Uterus (tissue), 3 donors: ENCODE measurements at regions not wholly inside any gene's neighbourhood (a gene's known extent, or its start where the extent isn't known, plus 50 kb on each side); places are given as distances from the start of the nearest gene placed in this dataset.

Experiments used
- DNase-seq, 2 donors: peaks; one replicate each; pipeline ENCODE4 v3.0.0-alpha.2; 2019 to 2020
- H3K27ac ChIP-seq, 2 donors: fragments of 200-600 bp; sonication (generic); 1 replicate in 1 of 2; 2 replicates in 1 of 2; pipeline ENCODE4 v1.5.1; 2016 to 2018
- H3K27me3 ChIP-seq, 2 donors: fragments of 200-600 bp; sonication (generic); one replicate each; pipeline ENCODE4 v1.5.1; 2018 to 2019; ENCODE audit warnings: control low read depth in 1 of 2
- H3K36me3 ChIP-seq, 2 donors: fragments of 200-600 bp; sonication (generic); one replicate each; pipeline ENCODE4 v1.5.1; 2019; ENCODE audit warnings: control low read depth in 1 of 2
- H3K4me1 ChIP-seq, 2 donors: fragments of 200-600 bp; sonication (generic); one replicate each; pipeline ENCODE4 v1.5.1; 2018 to 2019; ENCODE audit warnings: control low read depth in 1 of 2
- H3K4me3 ChIP-seq, 2 donors: fragments of 200-600 bp; sonication (generic); 1 replicate in 1 of 2; 2 replicates in 1 of 2; pipeline ENCODE4 v1.5.1; 2018 to 2019; ENCODE audit warnings: mild to moderate bottlenecking in 1 of 2
- H3K9me3 ChIP-seq, 2 donors: fragments of 200-600 bp; sonication (generic); one replicate each; pipeline ENCODE4 v1.5.1; 2019; ENCODE audit warnings: control low read depth in 1 of 2
- CTCF ChIP-seq, 4 experiments: fragments of 200-600 bp in 2 of 4; fragments of 450-650 bp in 2 of 4; sonication (generic) in 2 of 4; IDR thresholded peaks; one replicate each; pipeline ENCODE4 v1.5.1; 2016 to 2019; ENCODE audit warnings: antibody characterized with exemption in 4 of 4, mild to moderate bottlenecking in 2 of 4, moderate library complexity in 1 of 4
- POLR2A ChIP-seq, 2 donors: fragments of 450-650 bp; IDR thresholded peaks; one replicate each; pipeline ENCODE4 v1.6.1; 2016; ENCODE audit warnings: antibody characterized with exemption in 2 of 2, mild to moderate bottlenecking in 1 of 2, moderate library complexity in 1 of 2
- intact Hi-C: fragments of 100-400 bp; cut with DNase I; formaldehyde crosslinking; loops from one replicate; pipeline ENCODE4 v1.15.1; 2023; ENCODE audit warnings: low total_unique reads
- donor health status: DM: yes; HTN: yes; CAD: no.

- Histone ChIP-seq H3K36me3 (no peaks in the 10 kb centered on the region), H3K27me3 (no peaks in the 10 kb centered on the region), H3K4me1 (no peaks in the 10 kb centered on the region), H3K27ac (no peak overlapping the region), H3K4me3 (no peak overlapping the region), H3K9me3 (no peaks in the 10 kb centered on the region)
- DNase-seq, result no peak
- TF ChIP-seq CTCF (IDR thresholded peaks at IDR 0.05) (no peak), POLR2A (IDR thresholded peaks at IDR 0.05) (no peak)
- intact Hi-C loops, result no loop called here
These were observed 69.0 kb upstream of the GYPA start for GRCh38 chr4:144209491-144209890.

GRCh38 chr4:144213371-144213770 is 72.9 kb upstream of the GYPA start:
- no peak for TF ChIP-seq POLR2A (IDR thresholded peaks at IDR 0.05)
- TF ChIP-seq CTCF (IDR thresholded peaks at IDR 0.05), result no peak
- Histone ChIP-seq H3K27me3 (no peaks in the 10 kb centered on the region), H3K9me3 (no peaks in the 10 kb centered on the region), H3K27ac (no peak overlapping the region), H3K4me1 (no peaks in the 10 kb centered on the region), H3K36me3 (no peaks in the 10 kb centered on the region), H3K4me3 (no peak overlapping the region)
- intact Hi-C loops, result no loop called here
- no peak for DNase-seq

- DNase-seq, result no peak
- Histone ChIP-seq H3K27me3 (no peaks in the 10 kb centered on the region), H3K4me1 (no peaks in the 10 kb centered on the region), H3K27ac (no peak overlapping the region), H3K36me3 (no peaks in the 10 kb centered on the region), H3K9me3 (no peaks in the 10 kb centered on the region), H3K4me3 (no peak overlapping the region)
- TF ChIP-seq POLR2A (IDR thresholded peaks at IDR 0.05) (no peak), CTCF (IDR thresholded peaks at IDR 0.05) (no peak)
- intact Hi-C loops, result no loop called here
These were observed 82.6 kb upstream of the GYPA start for GRCh38 chr4:144223149-144223548.

GRCh38 chr4:144223661-144224060 is 83.1 kb upstream of the GYPA start:
- no peak for DNase-seq
- H3K9me3 ChIP-seq, result no peaks in the 10 kb centered on the region
- no peaks in the 10 kb centered on the region for H3K36me3 ChIP-seq
- TF ChIP-seq POLR2A (IDR thresholded peaks at IDR 0.05), result no peak
- no peak for TF ChIP-seq CTCF (IDR thresholded peaks at IDR 0.05)
- H3K4me3 ChIP-seq, result no peak overlapping the region
- no peaks in the 10 kb centered on the region for H3K27me3 ChIP-seq
- intact Hi-C loops, result no loop called here
- no peak overlapping the region for H3K27ac ChIP-seq
- no peaks in the 10 kb centered on the region for H3K4me1 ChIP-seq

- DNase-seq, result no peak
- TF ChIP-seq CTCF (IDR thresholded peaks at IDR 0.05) (no peak), POLR2A (IDR thresholded peaks at IDR 0.05) (no peak)
- H3K4me3 ChIP-seq, result no peak overlapping the region
- H3K36me3 ChIP-seq, result no peaks in the 10 kb centered on the region
- intact Hi-C loops, result no loop called here
- no peaks in the 10 kb centered on the region for H3K9me3 ChIP-seq
- H3K27me3 ChIP-seq, result no peaks in the 10 kb centered on the region
- H3K27ac ChIP-seq, result no peak overlapping the region
- H3K4me1 ChIP-seq, result no peaks in the 10 kb centered on the region
These were observed 118.8 kb upstream of the GYPA start for GRCh38 chr4:144259285-144259684.
